A549 (cell line): ENCODE measurements at regions not wholly inside any gene's neighbourhood (a gene's known extent, or its start where the extent isn't known, plus 50 kb on each side); places are given as distances from the start of the nearest gene placed in this dataset.

Source experiments
- BHLHE40 ChIP-seq: IDR thresholded peaks from 2 replicates; pipeline ENCODE4 v1.6.1; 2012; ENCODE audit warnings: low read depth, low read length, inconsistent platforms
- CTCF ChIP-seq: fragments of >200 bp; sonication (Bioruptor Twin); formaldehyde crosslinking; IDR thresholded peaks from 3 replicates; pipeline ENCODE4 v1.5.1; 2016
- ESRRA ChIP-seq: fragments of 150-350 bp; IDR thresholded peaks from 2 replicates; pipeline ENCODE4 v1.6.1; 2014; ENCODE audit warnings: mild to moderate bottlenecking, low read length, borderline replicate concordance
- JUNB ChIP-seq: fragments of >200 bp; sonication (Bioruptor Twin); formaldehyde crosslinking; IDR thresholded peaks from 2 replicates; pipeline ENCODE4 v1.6.1; 2016
- KDM5A ChIP-seq: fragments of 200-600 bp; sonication (generic); IDR thresholded peaks from 2 replicates; pipeline ENCODE4 v1.6.1; 2016; ENCODE audit warnings: antibody characterized with exemption, mild to moderate bottlenecking
- MAX ChIP-seq: IDR thresholded peaks from 2 replicates; pipeline ENCODE4 v1.6.1; 2012
- POLR2A ChIP-seq: IDR thresholded peaks from 2 replicates; pipeline ENCODE4 v1.6.1; 2012; ENCODE audit warnings: mild to moderate bottlenecking, low read length
- RFX5 ChIP-seq: fragments of 450-650 bp; IDR thresholded peaks from 2 replicates; pipeline ENCODE4 v1.7.1; 2014; ENCODE audit warnings: antibody characterized with exemption, mild to moderate bottlenecking, moderate library complexity
- TP53 ChIP-seq: fragments of 250-450 bp; sonication (Bioruptor Pico); IDR thresholded peaks from 2 replicates; pipeline ENCODE4 v1.5.0; 2021; ENCODE audit warnings: mild to moderate bottlenecking, moderate library complexity
- ZFP36 ChIP-seq: fragments of 450-650 bp; IDR thresholded peaks from 2 replicates; pipeline ENCODE4 v1.6.1; 2014; ENCODE audit warnings: borderline replicate concordance; ENCODE audit not compliant: partially characterized antibody
- ZNF302 ChIP-seq: fragments of 250-450 bp; sonication (Bioruptor Pico); IDR thresholded peaks from 2 replicates; pipeline ENCODE4 v1.9.0; 2021; ENCODE audit warnings: inconsistent platforms, mild to moderate bottlenecking, moderate library complexity
- ZSCAN20 ChIP-seq: fragments of 250-450 bp; sonication (Bioruptor Pico); IDR thresholded peaks from 2 replicates; pipeline ENCODE4 v1.8.0; 2022; ENCODE audit warnings: mild to moderate bottlenecking, moderate library complexity
- TF ChIP-seq, protein P1 (sequence below): fragments of 450-650 bp; IDR thresholded peaks from 2 replicates; pipeline ENCODE4 v1.6.1; 2014; ENCODE audit warnings: antibody characterized with exemption

- TF ChIP-seq POLR2A = no peak
- no peak for TF ChIP-seq JUNB
- TF ChIP-seq CTCF = no peak
- TF ChIP-seq ESRRA = no peak
- no peak for TF ChIP-seq BHLHE40
- TF ChIP-seq ZNF302 (CRISPR knock-in tag) = no peak
- TF ChIP-seq, protein P1, sequence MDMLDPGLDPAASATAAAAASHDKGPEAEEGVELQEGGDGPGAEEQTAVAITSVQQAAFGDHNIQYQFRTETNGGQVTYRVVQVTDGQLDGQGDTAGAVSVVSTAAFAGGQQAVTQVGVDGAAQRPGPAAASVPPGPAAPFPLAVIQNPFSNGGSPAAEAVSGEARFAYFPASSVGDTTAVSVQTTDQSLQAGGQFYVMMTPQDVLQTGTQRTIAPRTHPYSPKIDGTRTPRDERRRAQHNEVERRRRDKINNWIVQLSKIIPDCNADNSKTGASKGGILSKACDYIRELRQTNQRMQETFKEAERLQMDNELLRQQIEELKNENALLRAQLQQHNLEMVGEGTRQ = no peak
- TF ChIP-seq MAX = no peak
- TF ChIP-seq RFX5 = no peak
- no peak for TF ChIP-seq ZFP36
- no peak for TF ChIP-seq KDM5A
- no peak for TF ChIP-seq ZSCAN20 (CRISPR knock-in tag)
- TF ChIP-seq TP53 = no peak
Observed at GRCh38 chr10:29756451-29756850, 121.7 kb upstream of the SVIL start.
